GM21447 (cell line): ENCODE measurements at regions not wholly inside any gene's neighbourhood (a gene's known extent, or its start where the extent isn't known, plus 50 kb on each side); places are given as distances from the start of the nearest gene placed in this dataset.
A peak's percentile ranks its signal among the peaks of the same experiment; 100 is the strongest.

Experiments used
- ATAC-seq: cut with Tn5 transposase; IDR thresholded peaks from one replicate; pipeline ENCODE4 v1.9.1; 2021; ENCODE audit not compliant: unreplicated experiment

DNA sequence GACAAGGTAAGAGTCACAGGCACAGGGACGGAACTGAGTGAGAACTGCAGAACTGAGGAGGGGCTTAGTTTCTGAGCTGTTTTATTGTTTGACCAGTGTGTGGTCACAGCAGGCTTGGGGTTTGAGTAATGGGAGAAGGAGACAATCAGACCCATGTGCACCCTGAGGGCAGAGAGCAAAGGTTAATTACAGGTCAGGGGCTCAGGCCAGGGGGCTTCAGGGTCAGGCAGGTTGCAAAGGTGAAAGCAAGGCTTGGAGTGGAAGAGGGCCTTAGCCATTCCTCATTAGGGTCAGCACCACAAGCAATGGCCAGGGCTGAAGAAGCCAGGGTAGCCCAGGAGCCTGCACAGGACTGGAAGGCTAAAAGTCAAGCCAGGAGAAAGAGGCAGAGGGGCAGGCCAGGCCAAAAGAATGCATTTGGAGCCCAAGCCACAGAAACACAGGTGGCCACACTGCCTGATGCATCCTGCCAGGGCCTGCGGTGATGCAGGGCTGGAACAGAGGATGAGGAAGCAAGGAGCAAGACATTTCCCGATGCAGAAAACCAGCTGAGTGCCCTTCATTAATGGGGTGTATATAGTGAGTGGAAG, 209.8 kb upstream of the GYPC start:
- ATAC-seq = no peak

DNA sequence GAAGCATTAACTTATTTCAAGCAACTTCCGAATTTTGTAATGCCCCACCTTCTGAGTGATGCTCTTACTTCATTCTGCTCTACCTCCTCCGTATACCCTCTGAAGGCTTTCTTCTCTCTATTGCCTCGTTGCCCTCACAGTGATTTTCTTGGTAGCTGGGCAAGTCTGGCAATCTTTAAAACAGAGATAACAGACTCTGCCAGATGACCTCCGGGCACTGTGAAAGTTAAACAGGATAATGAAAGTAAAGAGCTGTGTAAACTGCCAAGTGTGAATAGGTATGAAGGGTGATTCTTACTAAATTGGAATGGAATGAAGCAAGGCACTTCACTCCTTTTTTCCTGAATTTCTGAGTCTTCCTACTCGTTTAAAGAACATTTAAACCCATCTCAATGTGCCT, 207.3 kb upstream of the GYPC start:
- ATAC-seq = no peak

DNA sequence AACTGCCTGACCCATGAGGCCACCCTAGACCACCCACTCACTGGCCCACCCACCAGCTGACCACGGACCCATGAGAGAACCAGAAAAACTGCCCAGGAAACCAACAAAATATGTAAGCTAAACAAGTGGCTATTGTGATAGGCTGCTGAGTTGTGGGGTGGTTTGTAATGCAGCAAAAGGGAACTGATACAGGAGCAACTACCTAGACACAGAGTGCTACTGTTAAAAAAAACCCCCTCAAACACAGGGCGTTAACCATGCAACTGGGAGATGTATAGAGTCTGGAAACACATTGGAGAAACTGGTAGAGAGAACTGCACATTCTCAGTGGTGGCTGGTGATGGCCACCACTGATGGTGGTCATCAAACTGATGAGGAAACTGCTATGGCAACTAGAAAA, 206.3 kb upstream of the GYPC start:
- peak; percentile 95 for ATAC-seq

DNA sequence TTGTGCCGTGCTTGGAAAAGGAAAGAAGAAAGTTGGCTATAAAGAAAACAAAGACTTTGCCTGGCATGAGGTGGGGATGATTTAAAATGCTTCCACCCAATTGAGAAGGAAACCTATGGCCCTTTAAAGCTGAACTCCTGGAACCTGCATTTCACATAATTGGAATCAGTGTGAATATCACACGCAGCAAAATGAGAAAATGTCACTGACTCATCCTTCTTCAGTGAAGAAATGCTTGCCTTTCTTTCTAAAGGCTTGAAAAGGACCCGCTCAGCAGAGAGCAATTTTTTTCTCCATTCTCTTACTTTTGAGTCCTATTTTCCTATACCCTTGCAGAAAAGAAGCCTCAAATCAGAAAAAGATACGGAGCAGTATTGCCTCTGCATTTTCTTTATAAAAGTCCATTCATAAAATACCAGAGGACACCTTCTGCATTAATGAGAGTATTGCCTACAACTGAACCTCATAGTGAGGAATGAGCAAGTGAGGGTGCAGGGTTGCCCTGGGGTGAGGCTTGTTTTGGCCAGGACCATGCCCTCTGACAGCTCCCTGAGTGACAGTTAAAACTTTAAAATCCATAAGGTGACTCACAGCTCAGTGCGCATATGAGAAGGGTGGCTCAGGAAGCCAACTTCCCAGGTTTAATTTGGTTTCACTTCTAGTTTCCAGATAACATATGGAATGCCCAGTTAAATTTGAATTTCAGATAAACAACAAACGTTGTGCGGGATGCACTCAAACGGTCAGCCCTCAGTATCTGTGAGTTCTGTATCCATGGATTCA, 191.9 kb upstream of the GYPC start:
- ATAC-seq = no peak

DNA sequence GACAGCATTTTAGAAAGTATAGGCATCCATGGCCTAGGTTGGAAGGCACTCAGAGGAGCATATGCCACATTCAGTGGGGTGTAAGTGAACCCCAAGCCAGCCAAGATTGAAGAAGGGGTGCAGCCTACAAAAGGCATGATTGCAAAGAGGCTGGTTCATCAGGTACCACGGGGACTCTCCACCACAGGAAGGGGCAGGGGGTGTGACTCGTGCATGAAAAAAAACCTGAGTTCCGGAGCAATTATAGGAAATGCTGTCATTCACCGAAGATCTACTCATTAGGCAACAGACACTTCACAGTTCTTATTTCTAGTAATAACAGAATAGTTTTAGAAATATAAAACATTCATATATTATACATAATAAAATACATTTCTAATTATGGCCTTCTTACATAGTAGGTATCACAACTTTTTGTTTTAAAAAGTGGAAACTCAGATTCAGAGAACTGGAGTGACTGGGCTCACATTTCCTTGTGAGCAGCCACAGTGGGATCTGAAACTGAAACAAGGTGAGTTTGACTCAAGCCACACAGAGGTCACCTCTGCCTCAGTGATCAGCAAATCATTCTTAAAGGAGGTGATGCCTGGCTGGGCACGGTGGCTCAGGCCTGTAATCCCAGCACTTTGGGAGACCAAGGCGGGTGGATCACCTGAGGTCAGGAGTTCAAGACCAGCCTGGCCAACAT, 188.4 kb upstream of the GYPC start:
- peak; percentile 96 for ATAC-seq

GRCh38 chr2:126475031-126475430, 180.9 kb upstream of the GYPC start:
- no peak for ATAC-seq

DNA sequence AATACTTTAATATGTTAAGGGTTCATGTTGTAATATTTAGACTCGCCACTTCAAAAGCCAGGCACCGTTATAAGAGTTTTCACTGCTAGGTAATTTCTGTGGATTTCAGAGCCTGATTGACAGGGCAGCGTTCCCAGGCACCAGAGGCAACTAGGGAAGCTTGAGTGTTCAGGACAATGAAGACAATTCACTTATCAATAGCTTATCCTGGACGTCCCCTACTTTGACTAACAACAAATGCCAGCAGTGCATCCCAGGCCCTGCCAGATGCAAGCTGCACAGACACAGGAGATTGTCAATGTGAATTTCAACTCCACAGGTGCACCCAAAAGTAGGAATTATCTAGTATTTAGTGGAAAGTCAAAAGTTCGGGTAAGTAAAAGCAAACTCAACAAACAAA, 179.3 kb upstream of the GYPC start:
- no peak for ATAC-seq

GRCh38 chr2:126480033-126480432, 175.9 kb upstream of the GYPC start:
- ATAC-seq = no peak

DNA sequence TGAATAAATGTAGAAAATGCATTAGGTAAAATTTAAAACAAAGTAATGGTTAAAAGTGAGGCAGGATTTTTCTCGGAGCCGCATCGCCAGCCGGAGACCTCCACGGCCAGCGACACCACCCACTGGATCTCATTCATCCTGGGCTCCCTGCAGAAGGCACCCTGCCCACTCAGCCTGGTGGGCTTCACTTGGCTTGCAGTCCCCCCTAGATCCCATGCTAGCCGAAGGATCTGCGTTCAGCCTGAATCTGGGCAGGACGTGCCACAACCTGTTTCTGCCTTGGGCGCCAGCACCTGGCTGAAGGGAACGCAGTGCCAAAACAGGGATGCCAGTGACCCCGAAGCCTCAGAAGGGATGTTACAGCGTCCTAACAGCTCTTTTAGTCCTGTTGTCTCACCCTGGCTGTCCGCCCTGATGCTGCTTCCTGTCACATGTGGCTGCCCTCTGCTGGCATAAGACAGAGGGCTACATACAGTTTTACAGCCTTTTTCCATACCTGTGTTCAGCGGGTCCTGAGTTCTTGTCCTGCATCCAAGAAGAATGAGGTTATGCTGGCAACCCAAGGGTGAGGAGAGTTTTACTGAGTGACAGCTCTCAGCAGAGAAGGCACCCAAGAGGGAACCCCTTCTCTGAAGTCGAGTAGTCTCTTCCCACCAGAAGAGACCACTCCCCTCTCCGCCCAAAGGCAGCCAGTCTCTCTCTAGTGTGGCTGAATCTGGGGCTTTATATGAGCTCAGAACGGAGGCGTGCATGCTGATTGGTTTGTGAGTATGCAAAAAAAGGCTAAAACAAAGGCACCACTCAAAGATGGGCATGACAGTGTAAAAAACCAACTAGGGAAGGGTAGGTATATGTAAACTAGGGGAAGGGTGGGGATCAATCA, 173.1 kb upstream of the GYPC start:
- ATAC-seq = no peak

- ATAC-seq = no peak
Measured at GRCh38 chr2:126494593-126494992, 161.4 kb upstream of the GYPC start.

GRCh38 chr2:126495189-126495588, 160.8 kb upstream of the GYPC start:
- ATAC-seq = no peak

DNA sequence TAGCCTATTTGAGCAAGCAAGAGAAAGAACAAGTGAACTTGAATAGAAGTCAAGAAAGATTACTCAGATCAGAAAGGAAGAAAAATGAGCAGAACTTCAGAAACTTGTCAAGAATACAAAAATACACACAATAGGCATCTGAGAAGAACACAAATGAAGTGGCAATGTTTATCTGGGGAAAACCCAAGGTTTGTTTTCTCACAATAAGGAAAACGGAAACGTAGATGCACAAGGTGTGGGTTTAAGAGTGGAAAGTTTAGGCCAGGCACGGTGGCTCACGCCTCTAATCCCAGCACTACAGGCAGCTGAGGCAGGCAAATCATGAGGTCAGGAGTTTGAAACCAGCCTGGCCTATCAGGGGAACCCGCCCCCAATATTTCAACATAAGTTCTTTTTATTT, 159.5 kb upstream of the GYPC start:
- peak; percentile 95 for ATAC-seq

DNA sequence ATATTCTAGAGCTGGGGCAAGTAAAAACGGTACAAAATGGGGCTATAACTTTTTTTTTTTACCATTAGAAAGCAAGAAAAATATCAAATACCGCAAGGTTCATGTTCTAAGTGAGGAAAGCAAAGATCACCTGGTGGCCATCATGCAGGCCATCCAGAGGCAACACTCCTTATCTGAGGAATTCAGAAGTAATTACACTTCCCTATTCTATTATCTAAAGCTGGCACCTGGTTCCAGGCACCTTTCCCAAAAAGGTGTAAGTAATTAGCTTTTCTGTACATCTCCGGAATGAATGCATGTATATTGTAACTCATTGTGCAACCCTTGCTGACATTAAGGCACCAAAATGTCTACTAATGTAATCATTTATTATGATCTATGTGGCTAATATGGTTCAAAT, 152.5 kb upstream of the GYPC start:
- ATAC-seq = no peak

DNA sequence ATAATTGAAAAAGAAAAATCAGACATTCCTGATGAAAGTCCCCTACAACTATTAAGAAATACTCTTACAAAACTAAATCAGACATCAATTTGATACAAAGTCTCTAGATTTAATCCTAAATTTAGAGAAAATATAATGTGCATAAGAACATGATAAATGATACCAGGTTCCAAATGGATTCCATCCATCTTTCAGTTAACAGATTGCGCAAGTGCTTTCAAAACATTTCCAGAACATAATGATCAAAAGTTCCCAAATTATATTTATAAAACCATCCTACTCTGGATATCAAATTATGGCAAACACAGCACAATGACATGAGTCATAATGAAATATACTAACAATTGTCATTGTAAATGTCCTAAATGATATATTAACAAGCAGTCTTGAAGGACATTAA, 151.0 kb upstream of the GYPC start:
- ATAC-seq = no peak

GRCh38 chr2:126506786-126507185, 149.2 kb upstream of the GYPC start:
- no peak for ATAC-seq

GRCh38 chr2:126507425-126507911, 148.5 kb upstream of the GYPC start:
- ATAC-seq = no peak

DNA sequence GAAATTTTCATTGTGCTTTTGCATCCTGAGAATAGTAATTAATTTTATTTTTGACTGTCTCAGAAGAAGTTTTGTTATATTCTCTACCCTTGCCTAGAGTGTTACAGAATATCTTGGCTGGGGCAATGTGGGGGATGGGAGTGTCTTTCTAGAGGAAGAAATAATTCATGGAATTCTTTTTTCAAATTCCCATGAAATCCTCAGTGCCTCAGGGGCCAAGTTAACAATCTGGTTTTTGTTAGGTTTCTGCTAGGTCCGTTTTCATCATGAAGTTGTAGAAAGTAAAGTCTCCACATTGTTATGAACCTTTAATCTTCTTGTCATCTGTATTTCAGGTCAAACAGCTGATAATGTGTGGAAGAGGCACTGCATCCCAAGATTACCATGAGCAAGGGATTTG, 145.6 kb upstream of the GYPC start:
- no peak for ATAC-seq

DNA sequence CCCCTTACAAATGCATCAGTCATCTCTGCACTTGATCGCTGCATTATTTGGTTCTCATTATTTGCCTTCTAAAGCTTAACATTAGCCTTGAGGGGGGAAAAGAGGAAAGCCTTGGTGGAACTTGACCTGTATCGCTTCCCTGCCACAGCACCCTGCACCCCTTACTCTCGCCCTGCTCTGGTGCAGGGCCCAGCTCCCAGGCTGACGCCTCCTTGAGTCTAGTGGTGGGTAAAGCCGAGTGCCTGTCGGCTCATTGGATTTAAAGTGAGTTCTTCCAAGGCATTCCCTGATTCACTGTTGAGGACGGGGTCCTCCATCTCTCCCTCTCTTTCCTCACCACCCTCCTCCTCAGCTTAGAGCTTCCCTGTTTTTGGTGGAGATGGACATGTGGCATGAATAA, 145.0 kb upstream of the GYPC start:
- ATAC-seq = no peak

DNA sequence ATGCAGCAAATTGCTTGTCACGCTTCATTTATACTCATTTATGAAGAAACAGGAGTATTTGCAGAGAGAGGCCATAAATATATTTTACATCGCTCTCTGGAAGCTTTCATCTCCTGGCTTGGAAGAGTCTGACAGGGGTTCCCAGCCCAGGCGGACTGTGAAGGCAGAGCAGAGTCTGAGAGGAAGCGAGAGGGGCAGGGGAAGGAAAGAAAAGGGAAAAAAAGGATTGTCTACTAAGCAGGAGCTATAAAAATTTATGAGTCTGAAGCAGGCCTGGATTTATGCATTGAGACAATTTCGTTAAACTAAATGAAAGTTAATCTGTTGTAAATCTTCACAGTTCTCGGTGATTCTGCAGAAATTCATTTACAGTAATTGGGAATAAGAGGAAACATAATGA, 143.9 kb upstream of the GYPC start:
- no peak for ATAC-seq

- ATAC-seq = no peak
Measured at GRCh38 chr2:126513033-126513432, 142.9 kb upstream of the GYPC start.

- ATAC-seq = no peak
Measured at GRCh38 chr2:126515471-126515870, 140.5 kb upstream of the GYPC start.
